ENCODE measurements at regions not wholly inside any gene's neighbourhood (a gene's known extent, or its start where the extent isn't known, plus 50 kb on each side); places are given as distances from the start of the nearest gene placed in this dataset.

DNA sequence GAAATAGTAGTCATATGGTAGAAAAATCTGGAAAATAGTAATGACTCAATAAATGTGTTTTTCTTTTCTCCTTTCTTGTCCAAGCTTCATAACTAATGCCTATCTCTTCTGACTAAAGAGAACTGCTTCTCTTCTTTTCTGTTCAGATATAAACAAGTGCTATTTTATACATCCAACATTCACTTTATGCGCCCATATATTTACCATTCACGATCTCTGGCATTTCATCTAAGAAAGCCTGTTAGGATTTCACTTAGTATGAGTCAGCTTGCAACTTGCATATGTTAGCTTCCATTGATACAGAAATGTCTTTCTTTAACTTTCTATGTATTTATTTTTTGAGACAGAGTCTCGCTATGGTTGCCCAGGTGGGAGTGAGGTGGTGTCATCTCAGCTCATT is 224.9 kb downstream of the VAPA start:
- Histone ChIP-seq H3K4me1 (ENCODE audit: insufficient read depth, low read length) (peaks cover 13% of the 10 kb centered on the region), H3K4me3 (ENCODE audit: low read length) (no peak overlapping the region), H3K27ac (ENCODE audit: low read length) (no peak overlapping the region), H3K27me3 (ENCODE audit: insufficient read depth, low read length) (no peaks in the 10 kb centered on the region), H3K9ac (ENCODE audit: low read depth, low read length) (no peak overlapping the region), H3K36me3 (ENCODE audit: insufficient read depth, low read depth, low read length) (no peaks in the 10 kb centered on the region), H3K9me3 (ENCODE audit: insufficient read depth, low read depth, low read length) (no peaks in the 10 kb centered on the region)

DNA sequence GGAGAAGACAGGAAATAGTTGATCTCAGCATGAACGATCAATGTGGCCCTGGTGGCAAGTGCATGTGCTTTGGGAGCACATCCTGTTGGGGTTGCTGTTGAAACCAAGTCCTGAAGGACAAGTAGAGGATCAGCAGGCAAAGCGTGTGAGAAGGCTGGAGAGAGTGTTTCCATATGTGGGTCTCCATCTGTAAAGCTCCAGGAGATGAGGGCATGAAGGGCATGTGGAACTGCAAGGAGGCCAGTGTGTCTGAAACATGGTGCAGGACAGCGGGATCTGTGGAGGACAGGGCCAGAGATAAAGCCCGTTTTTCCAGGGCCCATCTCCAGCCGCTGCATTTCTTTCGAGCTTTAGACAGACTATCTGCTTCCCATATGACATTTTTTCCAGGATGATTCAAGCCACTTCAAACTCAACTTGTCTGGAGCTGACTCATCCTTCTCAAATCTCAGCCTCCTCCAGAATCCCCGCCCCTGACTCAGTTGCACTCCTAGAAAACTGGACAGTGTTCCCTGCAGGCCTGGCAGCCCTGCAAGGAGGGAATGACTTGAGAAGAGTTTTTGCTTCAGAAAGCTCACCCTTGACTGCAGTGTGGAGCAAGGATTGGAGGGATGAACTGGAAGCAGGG is 226.1 kb downstream of the VAPA start:
- H3K9ac ChIP-seq (ENCODE audit: low read depth, low read length), result peak overlapping the region; percentile 12; the same call in 1 of the 2 replicates
- H3K27me3 ChIP-seq (ENCODE audit: insufficient read depth, low read length), result no peaks in the 10 kb centered on the region
- peaks cover 13% of the 10 kb centered on the region for H3K4me1 ChIP-seq (ENCODE audit: insufficient read depth, low read length)
- H3K4me3 ChIP-seq (ENCODE audit: low read length), result 0 out of 2 replicates have a peak overlapping the region, but pooled peaks have one; percentile 8
- H3K36me3 ChIP-seq (ENCODE audit: insufficient read depth, low read depth, low read length), result no peaks in the 10 kb centered on the region
- H3K9me3 ChIP-seq (ENCODE audit: insufficient read depth, low read depth, low read length), result no peaks in the 10 kb centered on the region
- no peak overlapping the region for H3K27ac ChIP-seq (ENCODE audit: low read length)

DNA sequence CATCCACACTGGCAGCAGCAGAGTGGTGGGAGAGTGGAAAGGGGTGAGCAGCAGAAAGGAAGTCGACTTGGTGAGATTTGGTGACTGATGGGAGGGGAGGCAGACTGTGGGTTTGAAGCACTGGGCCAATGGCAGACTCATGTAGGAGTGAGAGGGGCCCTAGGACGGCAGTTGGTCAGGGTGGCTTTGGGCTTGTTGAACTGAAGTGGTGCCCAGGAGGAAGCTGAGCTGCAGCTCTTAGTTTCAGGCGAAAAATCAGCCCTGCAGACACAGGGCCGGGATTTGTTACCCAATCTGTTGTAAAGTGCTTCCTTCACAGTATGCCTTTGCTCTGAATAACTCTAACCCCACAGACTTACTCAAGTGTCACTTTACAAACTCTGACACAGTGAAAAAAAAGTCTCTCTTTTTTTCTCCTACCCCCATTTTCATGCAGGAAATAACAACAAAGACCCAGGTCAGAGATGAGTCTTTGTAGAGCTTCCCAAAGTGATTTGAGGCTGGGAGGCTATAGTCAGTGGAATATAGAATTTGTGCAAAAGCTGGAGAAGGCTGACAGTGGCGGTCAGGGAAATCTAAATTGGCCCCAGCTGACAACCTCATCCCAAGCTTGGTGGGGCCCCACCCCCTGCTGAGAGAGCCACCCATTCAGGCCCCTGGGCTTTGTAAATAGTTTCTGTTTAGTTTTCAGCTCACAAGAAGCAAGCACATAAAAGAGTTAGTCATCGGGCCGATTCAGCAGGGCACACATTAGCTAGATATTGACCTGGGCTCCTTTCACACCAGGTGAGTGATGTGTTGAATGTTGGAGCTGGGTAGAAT is 226.9 kb downstream of the VAPA start:
- no peaks in the 10 kb centered on the region for H3K27me3 ChIP-seq (ENCODE audit: insufficient read depth, low read length)
- H3K36me3 ChIP-seq (ENCODE audit: insufficient read depth, low read depth, low read length), result no peaks in the 10 kb centered on the region
- no peak overlapping the region for H3K27ac ChIP-seq (ENCODE audit: low read length)
- H3K4me1 ChIP-seq (ENCODE audit: insufficient read depth, low read length), result peaks cover 13% of the 10 kb centered on the region
- H3K4me3 ChIP-seq (ENCODE audit: low read length), result 0 out of 2 replicates have a peak overlapping the region, but pooled peaks have one; percentile 8
- H3K9me3 ChIP-seq (ENCODE audit: insufficient read depth, low read depth, low read length), result no peaks in the 10 kb centered on the region
- H3K9ac ChIP-seq (ENCODE audit: low read depth, low read length), result peak overlapping the region; percentile 12; the same call in 1 of the 2 replicates

DNA sequence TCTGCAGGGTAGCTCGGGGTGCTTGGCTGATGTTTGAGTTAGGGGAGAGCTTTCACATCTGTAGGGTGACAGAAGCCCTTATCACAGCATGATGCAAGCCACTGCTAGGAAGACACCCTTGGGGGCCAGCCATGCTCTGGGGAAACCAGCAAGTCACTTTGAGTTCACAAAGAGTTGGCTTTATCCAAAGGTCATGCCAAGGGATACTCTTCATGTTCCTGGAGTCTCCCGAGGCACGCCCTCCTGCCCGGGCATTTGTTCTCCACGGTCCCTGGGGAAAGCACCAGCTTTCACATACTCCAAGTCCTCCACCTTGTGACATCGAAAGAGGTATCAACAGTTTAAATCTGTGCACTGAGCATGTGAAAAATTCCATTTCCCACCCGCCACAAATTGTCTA is 227.7 kb downstream of the VAPA start:
- Histone ChIP-seq H3K4me3 (ENCODE audit: low read length) (no peak overlapping the region), H3K27ac (ENCODE audit: low read length) (no peak overlapping the region), H3K9ac (ENCODE audit: low read depth, low read length) (no peak overlapping the region), H3K4me1 (ENCODE audit: insufficient read depth, low read length) (peaks cover 13% of the 10 kb centered on the region), H3K27me3 (ENCODE audit: insufficient read depth, low read length) (no peaks in the 10 kb centered on the region), H3K9me3 (ENCODE audit: insufficient read depth, low read depth, low read length) (no peaks in the 10 kb centered on the region), H3K36me3 (ENCODE audit: insufficient read depth, low read depth, low read length) (no peaks in the 10 kb centered on the region)

GRCh38 chr18:10142056-10142455 is 228.2 kb downstream of the VAPA start:
- H3K27me3 ChIP-seq (ENCODE audit: insufficient read depth, low read length), result no peaks in the 10 kb centered on the region
- H3K36me3 ChIP-seq (ENCODE audit: insufficient read depth, low read depth, low read length), result no peaks in the 10 kb centered on the region
- no peaks in the 10 kb centered on the region for H3K9me3 ChIP-seq (ENCODE audit: insufficient read depth, low read depth, low read length)
- peaks cover 13% of the 10 kb centered on the region for H3K4me1 ChIP-seq (ENCODE audit: insufficient read depth, low read length)
- H3K4me3 ChIP-seq (ENCODE audit: low read length), result no peak overlapping the region
- no peak overlapping the region for H3K9ac ChIP-seq (ENCODE audit: low read depth, low read length)
- H3K27ac ChIP-seq (ENCODE audit: low read length), result no peak overlapping the region

GRCh38 chr18:10142496-10143160 is 228.8 kb downstream of the VAPA start:
- Histone ChIP-seq H3K36me3 (ENCODE audit: insufficient read depth, low read depth, low read length) (no peaks in the 10 kb centered on the region), H3K4me3 (ENCODE audit: low read length) (no peak overlapping the region), H3K9ac (ENCODE audit: low read depth, low read length) (no peak overlapping the region), H3K27me3 (ENCODE audit: insufficient read depth, low read length) (no peaks in the 10 kb centered on the region), H3K27ac (ENCODE audit: low read length) (no peak overlapping the region), H3K4me1 (ENCODE audit: insufficient read depth, low read length) (peaks cover 13% of the 10 kb centered on the region), H3K9me3 (ENCODE audit: insufficient read depth, low read depth, low read length) (no peaks in the 10 kb centered on the region)

GRCh38 chr18:10143596-10143995 is 229.8 kb downstream of the VAPA start:
- no peaks in the 10 kb centered on the region for H3K27me3 ChIP-seq (ENCODE audit: insufficient read depth, low read length)
- no peak overlapping the region for H3K27ac ChIP-seq (ENCODE audit: low read length)
- peaks cover 13% of the 10 kb centered on the region for H3K4me1 ChIP-seq (ENCODE audit: insufficient read depth, low read length)
- no peaks in the 10 kb centered on the region for H3K9me3 ChIP-seq (ENCODE audit: insufficient read depth, low read depth, low read length)
- H3K36me3 ChIP-seq (ENCODE audit: insufficient read depth, low read depth, low read length), result no peaks in the 10 kb centered on the region
- H3K4me3 ChIP-seq (ENCODE audit: low read length), result no peak overlapping the region
- H3K9ac ChIP-seq (ENCODE audit: low read depth, low read length), result no peak overlapping the region

DNA sequence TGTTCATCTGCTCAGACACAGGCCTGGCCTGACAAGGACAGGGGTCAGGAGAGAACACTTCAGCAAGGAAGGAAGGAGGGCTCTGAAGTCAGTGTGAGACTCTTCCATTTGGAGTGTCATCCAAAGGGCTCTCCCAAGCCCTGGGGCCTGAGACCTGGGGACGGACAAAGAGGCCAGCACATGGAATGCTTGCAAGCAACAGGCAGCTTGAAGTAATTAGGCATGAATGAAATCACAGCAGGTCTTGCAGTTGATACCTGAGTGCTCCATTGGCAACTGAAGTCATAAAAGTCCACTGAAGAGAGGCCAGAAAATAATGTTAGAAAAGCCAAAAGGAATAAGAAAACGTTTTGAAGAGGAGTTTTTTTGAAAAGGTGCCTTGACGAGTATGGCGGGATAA is 231.7 kb downstream of the VAPA start:
- Histone ChIP-seq H3K9me3 (ENCODE audit: insufficient read depth, low read depth, low read length) (peaks cover 2% of the 10 kb centered on the region), H3K36me3 (ENCODE audit: insufficient read depth, low read depth, low read length) (no peaks in the 10 kb centered on the region), H3K27me3 (ENCODE audit: insufficient read depth, low read length) (no peaks in the 10 kb centered on the region), H3K9ac (ENCODE audit: low read depth, low read length) (no peak overlapping the region), H3K4me1 (ENCODE audit: insufficient read depth, low read length) (peaks cover 5% of the 10 kb centered on the region; the same call in 1 of the 2 replicates), H3K27ac (ENCODE audit: low read length) (no peak overlapping the region), H3K4me3 (ENCODE audit: low read length) (no peak overlapping the region)

DNA sequence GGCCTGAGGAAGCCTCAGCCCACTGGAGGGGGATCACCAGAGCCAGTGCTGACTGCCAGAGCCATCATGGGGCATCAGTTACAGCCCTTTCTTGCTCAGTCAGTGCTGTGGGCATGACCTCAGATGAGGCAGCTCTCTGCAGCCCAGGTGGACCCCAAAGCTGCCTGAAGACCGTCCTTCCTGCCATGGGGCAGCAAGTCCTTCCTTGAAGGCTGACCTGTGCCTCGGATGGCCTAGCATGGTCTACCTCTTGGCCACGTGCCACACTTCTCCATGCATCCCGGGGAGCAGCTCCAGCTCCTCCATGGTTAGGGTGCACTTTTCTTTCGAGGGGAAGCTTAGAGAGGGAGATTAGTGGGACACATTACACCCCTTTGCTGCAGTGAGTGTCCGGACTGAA is 233.4 kb downstream of the VAPA start:
- no peaks in the 10 kb centered on the region for H3K27me3 ChIP-seq (ENCODE audit: insufficient read depth, low read length)
- H3K4me1 ChIP-seq (ENCODE audit: insufficient read depth, low read length), result no peaks in the 10 kb centered on the region
- H3K9ac ChIP-seq (ENCODE audit: low read depth, low read length), result no peak overlapping the region
- no peak overlapping the region for H3K4me3 ChIP-seq (ENCODE audit: low read length)
- H3K27ac ChIP-seq (ENCODE audit: low read length), result no peak overlapping the region
- peaks cover 6% of the 10 kb centered on the region for H3K9me3 ChIP-seq (ENCODE audit: insufficient read depth, low read depth, low read length)
- no peaks in the 10 kb centered on the region for H3K36me3 ChIP-seq (ENCODE audit: insufficient read depth, low read depth, low read length)

DNA sequence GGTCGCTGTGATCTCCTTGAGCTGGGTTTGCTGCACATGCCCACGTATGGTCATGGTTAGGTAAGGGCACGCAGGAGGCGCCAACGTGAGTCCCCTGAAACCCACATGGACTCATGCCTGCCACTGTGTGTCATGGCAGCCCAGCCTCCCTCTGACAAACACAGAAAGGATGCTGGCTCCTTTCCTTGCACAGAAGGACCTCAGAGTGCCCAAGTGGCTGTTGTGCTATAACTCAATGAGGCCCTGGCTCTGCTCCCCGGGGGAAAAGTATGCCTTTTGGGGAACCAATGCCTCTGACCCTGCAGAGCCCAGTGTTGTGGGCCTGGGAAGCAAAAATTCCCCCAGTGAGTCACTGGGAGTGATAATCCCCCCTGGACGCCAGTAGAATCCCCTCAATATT is 233.9 kb downstream of the VAPA start:
- H3K27ac ChIP-seq (ENCODE audit: low read length), result no peak overlapping the region
- no peaks in the 10 kb centered on the region for H3K4me1 ChIP-seq (ENCODE audit: insufficient read depth, low read length)

DNA sequence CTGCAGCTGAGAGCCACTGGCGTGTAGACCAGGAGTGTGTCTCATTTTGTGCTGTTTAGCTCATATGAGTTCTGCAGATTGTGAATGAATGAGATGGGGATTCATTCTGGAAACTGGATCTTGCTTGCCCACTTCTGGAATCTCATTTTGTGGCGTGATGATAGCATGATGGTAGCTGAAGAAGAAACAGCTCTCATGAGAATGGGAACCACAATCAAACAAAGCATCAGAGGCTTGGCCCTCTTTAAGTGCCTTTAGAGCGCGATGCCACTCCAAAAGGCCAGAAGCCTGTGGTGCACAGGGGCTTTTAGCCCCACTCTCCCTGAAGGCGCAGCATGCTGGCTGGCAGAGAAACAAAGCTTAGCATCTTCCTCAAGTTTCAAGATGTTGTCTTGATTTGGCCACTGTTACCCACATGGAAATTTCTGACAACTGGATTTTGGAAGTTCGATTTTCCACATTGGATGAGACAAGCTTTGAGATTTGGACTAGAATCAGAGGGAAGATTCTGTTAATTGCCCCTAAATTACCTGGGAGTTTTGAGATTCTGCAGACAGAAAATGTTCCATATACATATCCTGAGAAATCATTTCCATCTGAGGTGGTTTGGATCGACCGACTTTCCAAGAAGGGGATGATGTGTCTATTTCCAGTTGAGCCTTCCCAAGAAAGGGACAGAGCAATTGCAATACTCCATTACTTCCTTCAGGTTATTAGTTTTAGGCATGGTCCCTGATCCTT is 234.5 kb downstream of the VAPA start:
- Histone ChIP-seq H3K9me3 (ENCODE audit: insufficient read depth, low read depth, low read length) (peaks cover 6% of the 10 kb centered on the region), H3K4me3 (ENCODE audit: low read length) (no peak overlapping the region), H3K9ac (ENCODE audit: low read depth, low read length) (no peak overlapping the region), H3K27ac (ENCODE audit: low read length) (no peak overlapping the region), H3K36me3 (ENCODE audit: insufficient read depth, low read depth, low read length) (no peaks in the 10 kb centered on the region), H3K4me1 (ENCODE audit: insufficient read depth, low read length) (no peaks in the 10 kb centered on the region), H3K27me3 (ENCODE audit: insufficient read depth, low read length) (no peaks in the 10 kb centered on the region)

More for the DNA sequence above, 233.9 kb downstream of the VAPA start:
- Histone ChIP-seq H3K4me3 (ENCODE audit: low read length) (no peak overlapping the region), H3K36me3 (ENCODE audit: insufficient read depth, low read depth, low read length) (no peaks in the 10 kb centered on the region), H3K9ac (ENCODE audit: low read depth, low read length) (no peak overlapping the region), H3K9me3 (ENCODE audit: insufficient read depth, low read depth, low read length) (peaks cover 6% of the 10 kb centered on the region), H3K27me3 (ENCODE audit: insufficient read depth, low read length) (no peaks in the 10 kb centered on the region)

All from iPS-20b (cell line).